ENCODE measurements at regions not wholly inside any gene's neighbourhood (a gene's known extent, or its start where the extent isn't known, plus 50 kb on each side); places are given as distances from the start of the nearest gene placed in this dataset.

GRCh38 chr6:168150551-168151320 is 71.7 kb upstream of the FRMD1 start:
- H3K4me3 ChIP-seq (ENCODE audit: low read length): no peak overlapping the region
- TF ChIP-seq, protein P1, sequence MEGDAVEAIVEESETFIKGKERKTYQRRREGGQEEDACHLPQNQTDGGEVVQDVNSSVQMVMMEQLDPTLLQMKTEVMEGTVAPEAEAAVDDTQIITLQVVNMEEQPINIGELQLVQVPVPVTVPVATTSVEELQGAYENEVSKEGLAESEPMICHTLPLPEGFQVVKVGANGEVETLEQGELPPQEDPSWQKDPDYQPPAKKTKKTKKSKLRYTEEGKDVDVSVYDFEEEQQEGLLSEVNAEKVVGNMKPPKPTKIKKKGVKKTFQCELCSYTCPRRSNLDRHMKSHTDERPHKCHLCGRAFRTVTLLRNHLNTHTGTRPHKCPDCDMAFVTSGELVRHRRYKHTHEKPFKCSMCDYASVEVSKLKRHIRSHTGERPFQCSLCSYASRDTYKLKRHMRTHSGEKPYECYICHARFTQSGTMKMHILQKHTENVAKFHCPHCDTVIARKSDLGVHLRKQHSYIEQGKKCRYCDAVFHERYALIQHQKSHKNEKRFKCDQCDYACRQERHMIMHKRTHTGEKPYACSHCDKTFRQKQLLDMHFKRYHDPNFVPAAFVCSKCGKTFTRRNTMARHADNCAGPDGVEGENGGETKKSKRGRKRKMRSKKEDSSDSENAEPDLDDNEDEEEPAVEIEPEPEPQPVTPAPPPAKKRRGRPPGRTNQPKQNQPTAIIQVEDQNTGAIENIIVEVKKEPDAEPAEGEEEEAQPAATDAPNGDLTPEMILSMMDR (IDR thresholded peaks at IDR 0.05; ENCODE audit: insufficient read depth, low read depth, low read length, missing control alignments): peak; percentile 27
- no peak for DNase-seq (ENCODE audit: low read depth)

- no peak for DNase-seq (ENCODE audit: low read depth)
- TF ChIP-seq, protein P1 (IDR thresholded peaks at IDR 0.05; ENCODE audit: insufficient read depth, low read depth, low read length, missing control alignments): no peak
- no peak overlapping the region for H3K4me3 ChIP-seq (ENCODE audit: low read length)
Measured at GRCh38 chr6:168149015-168149414, 70.0 kb upstream of the FRMD1 start.

DNA sequence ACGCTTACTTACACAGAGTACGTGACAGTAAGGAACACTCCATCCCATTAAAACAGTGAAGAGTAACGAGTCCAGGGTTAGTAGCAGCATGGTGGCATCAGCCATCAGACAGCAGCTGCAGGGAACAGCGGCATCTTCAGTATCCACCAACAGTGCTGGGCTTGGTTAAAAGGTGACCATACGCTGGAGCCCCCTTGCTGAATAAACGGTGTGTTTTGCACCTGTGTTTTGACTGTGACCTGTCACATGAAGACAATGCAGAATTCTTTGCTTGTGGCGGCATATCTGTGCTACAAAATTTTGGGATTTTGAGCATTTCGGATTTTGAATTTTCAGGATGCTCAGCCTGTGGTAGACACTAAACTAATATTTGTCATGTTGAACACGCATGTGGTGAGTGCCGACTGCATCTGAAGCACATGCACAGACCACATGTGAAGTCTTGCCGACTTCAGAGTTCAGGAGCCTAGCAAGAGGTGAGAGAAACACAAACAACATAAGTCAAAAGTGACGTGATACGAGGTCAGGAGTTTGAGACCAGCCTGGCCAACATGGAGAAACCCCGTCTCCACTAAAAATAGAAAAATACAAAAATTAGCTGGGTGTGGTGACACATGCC is 69.3 kb upstream of the FRMD1 start:
- TF ChIP-seq, protein P1 (IDR thresholded peaks at IDR 0.05; ENCODE audit: insufficient read depth, low read depth, low read length, missing control alignments): no peak
- no peak for DNase-seq (ENCODE audit: low read depth)
- H3K4me3 ChIP-seq (ENCODE audit: low read length): no peak overlapping the region

GRCh38 chr6:168147205-168147738 is 68.3 kb upstream of the FRMD1 start:
- TF ChIP-seq, protein P1 (IDR thresholded peaks at IDR 0.05; ENCODE audit: insufficient read depth, low read depth, low read length, missing control alignments): no peak
- DNase-seq (ENCODE audit: low read depth): no peak
- no peak overlapping the region for H3K4me3 ChIP-seq (ENCODE audit: low read length)

- no peak overlapping the region for H3K4me3 ChIP-seq (ENCODE audit: low read length)
- no peak for DNase-seq (ENCODE audit: low read depth)
- TF ChIP-seq, protein P1 (IDR thresholded peaks at IDR 0.05; ENCODE audit: insufficient read depth, low read depth, low read length, missing control alignments): no peak
Measured at GRCh38 chr6:168145747-168146596, 67.0 kb upstream of the FRMD1 start.

- H3K4me3 ChIP-seq (ENCODE audit: low read length): no peak overlapping the region
- no peak for DNase-seq (ENCODE audit: low read depth)
- TF ChIP-seq, protein P1 (IDR thresholded peaks at IDR 0.05; ENCODE audit: insufficient read depth, low read depth, low read length, missing control alignments): no peak
Measured at GRCh38 chr6:168139121-168139520, 60.1 kb upstream of the FRMD1 start.

Measured in epithelial cell of esophagus (primary cell).